Neural crest cell (in vitro differentiated cells): ENCODE measurements at regions not wholly inside any gene's neighbourhood (a gene's known extent, or its start where the extent isn't known, plus 50 kb on each side); places are given as distances from the start of the nearest gene placed in this dataset.

Source experiments
- DNase-seq: peaks from one replicate; pipeline ENCODE4 v3.0.0; 2021; ENCODE audit warnings: low read depth, mixed read lengths, low spot score
- H3K27ac Mint-ChIP-seq: one replicate; pipeline ENCODE4 v1.8.0; 2021; ENCODE audit warnings: mild to moderate bottlenecking, mixed read lengths; ENCODE audit not compliant: unreplicated experiment
- H3K27me3 Mint-ChIP-seq: 2 replicates; pipeline ENCODE4 v1.8.0; 2021; ENCODE audit warnings: low read depth, mild to moderate bottlenecking, mixed read lengths
- H3K36me3 Mint-ChIP-seq: 2 replicates; pipeline ENCODE4 v1.8.0; 2021; ENCODE audit warnings: low read depth, mild to moderate bottlenecking, mixed read lengths
- H3K4me1 Mint-ChIP-seq: 2 replicates; pipeline ENCODE4 v1.8.0; 2021; ENCODE audit warnings: mixed read lengths
- H3K4me3 Mint-ChIP-seq: one replicate; pipeline ENCODE4 v1.8.0; 2021; ENCODE audit warnings: mild to moderate bottlenecking, mixed read lengths
- H3K9me3 Mint-ChIP-seq: 2 replicates; pipeline ENCODE4 v1.8.0; 2021; ENCODE audit warnings: mixed read lengths
- TF ChIP-seq, protein P1 (sequence below): fragments of 200-600 bp; sonication (generic); conservative IDR thresholded peaks from 2 replicates; pipeline ENCODE4 v1.5.0; 2021; ENCODE audit warnings: antibody characterized with exemption, mild to moderate bottlenecking

DNA sequence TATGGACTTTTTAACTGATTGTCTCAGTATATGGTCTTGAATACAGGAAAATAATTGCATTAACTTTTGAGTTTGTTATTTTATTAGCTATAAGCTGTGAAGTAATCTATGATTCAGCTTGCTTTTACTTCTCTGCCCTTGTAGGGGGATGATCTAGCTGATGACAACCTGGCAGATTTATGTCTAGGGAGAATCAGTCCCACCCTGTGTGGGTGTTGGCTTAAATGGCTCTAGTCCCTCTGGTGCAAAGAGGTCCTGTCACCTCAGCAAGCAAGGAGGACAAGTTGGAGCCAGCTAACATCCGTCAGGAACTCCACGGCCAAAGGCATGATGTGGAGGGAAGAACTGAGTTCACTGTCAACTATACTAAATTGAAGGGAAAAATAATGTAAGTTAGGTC is 495.3 kb downstream of the BMP2 start:
- H3K27ac Mint-ChIP-seq: no peak overlapping the region
- no peaks in the 10 kb centered on the region for H3K27me3 Mint-ChIP-seq
- peaks cover 3% of the 10 kb centered on the region for H3K9me3 Mint-ChIP-seq
- H3K36me3 Mint-ChIP-seq: no peaks in the 10 kb centered on the region
- TF ChIP-seq, protein P1, sequence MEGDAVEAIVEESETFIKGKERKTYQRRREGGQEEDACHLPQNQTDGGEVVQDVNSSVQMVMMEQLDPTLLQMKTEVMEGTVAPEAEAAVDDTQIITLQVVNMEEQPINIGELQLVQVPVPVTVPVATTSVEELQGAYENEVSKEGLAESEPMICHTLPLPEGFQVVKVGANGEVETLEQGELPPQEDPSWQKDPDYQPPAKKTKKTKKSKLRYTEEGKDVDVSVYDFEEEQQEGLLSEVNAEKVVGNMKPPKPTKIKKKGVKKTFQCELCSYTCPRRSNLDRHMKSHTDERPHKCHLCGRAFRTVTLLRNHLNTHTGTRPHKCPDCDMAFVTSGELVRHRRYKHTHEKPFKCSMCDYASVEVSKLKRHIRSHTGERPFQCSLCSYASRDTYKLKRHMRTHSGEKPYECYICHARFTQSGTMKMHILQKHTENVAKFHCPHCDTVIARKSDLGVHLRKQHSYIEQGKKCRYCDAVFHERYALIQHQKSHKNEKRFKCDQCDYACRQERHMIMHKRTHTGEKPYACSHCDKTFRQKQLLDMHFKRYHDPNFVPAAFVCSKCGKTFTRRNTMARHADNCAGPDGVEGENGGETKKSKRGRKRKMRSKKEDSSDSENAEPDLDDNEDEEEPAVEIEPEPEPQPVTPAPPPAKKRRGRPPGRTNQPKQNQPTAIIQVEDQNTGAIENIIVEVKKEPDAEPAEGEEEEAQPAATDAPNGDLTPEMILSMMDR: no peak
- DNase-seq: no peak
- H3K4me3 Mint-ChIP-seq: no peak overlapping the region
- H3K4me1 Mint-ChIP-seq: no peaks in the 10 kb centered on the region

DNA sequence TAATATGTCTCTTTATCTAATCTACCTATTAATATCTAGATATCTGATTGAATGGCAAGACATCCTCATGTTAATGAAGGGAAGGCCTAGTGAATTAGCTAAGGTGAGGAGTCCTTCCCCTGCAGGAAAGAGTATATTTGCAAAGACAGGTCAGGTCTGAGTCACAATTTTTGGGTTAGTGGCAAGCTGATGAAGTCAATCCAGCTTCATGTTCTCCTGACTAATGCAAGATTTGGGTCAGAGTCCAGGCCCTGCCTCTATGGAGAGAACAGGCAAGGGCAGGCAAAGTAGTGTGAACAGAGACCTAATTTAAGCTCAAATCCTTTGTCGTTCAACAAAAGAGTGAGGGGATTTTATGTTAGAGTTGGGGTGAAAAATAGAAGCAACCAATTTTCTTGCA is 496.7 kb downstream of the BMP2 start:
- H3K4me1 Mint-ChIP-seq: no peaks in the 10 kb centered on the region
- H3K27ac Mint-ChIP-seq: no peak overlapping the region
- H3K9me3 Mint-ChIP-seq: peaks cover 3% of the 10 kb centered on the region
- DNase-seq: no peak
- H3K4me3 Mint-ChIP-seq: no peak overlapping the region
- H3K27me3 Mint-ChIP-seq: no peaks in the 10 kb centered on the region
- no peaks in the 10 kb centered on the region for H3K36me3 Mint-ChIP-seq
- TF ChIP-seq, protein P1: no peak

- Mint-ChIP-seq H3K4me3 (no peak overlapping the region), H3K9me3 (no peaks in the 10 kb centered on the region), H3K36me3 (no peaks in the 10 kb centered on the region), H3K4me1 (no peaks in the 10 kb centered on the region), H3K27me3 (peaks cover under 1% of the 10 kb centered on the region), H3K27ac (no peak overlapping the region)
- TF ChIP-seq, protein P1: no peak
- no peak for DNase-seq
Measured at GRCh38 chr20:7269452-7269851, 502.0 kb downstream of the BMP2 start.

DNA sequence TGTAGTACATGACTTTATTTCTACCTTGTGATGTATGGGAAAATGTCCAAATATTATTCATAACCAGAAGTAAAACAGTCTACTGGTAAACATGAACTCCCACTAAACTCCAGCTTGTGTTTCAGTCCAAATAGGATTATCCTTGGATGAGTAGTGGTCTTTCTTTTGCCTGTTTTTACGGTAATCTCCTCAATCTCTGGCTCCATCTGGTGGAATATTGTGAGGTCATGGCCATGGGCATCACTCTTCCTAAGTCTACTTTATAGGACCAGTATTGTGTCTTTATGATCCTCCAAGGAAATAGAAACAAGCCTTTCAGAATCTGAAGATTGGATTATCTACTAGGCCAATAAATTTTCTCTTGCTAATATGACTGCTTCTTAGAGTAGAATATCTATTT is 505.0 kb downstream of the BMP2 start:
- peaks cover 2% of the 10 kb centered on the region for H3K36me3 Mint-ChIP-seq
- peaks cover 6% of the 10 kb centered on the region for H3K27me3 Mint-ChIP-seq
- no peaks in the 10 kb centered on the region for H3K9me3 Mint-ChIP-seq
- no peak for DNase-seq
- no peak overlapping the region for H3K4me3 Mint-ChIP-seq
- H3K27ac Mint-ChIP-seq: no peak overlapping the region
- no peaks in the 10 kb centered on the region for H3K4me1 Mint-ChIP-seq
- TF ChIP-seq, protein P1: peak; percentile 41

DNA sequence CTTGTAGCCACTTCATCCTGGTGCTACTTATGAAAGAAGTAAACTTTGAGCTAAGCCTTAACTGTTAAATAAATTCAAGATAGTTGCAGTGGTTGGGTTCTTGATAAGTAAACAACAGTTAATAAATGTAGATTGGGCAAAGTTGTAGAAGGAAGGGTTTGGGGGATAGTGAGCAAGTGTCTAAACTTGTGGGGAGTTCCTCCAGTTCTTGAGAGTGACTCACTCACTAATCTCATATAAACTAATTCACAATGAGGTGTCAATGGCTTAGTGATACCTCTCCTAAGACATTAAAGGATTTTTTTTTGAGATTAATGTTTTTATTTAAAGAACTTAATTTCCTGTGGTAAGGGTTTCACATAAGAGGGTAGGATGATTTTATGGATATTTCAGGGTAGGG is 507.4 kb downstream of the BMP2 start:
- TF ChIP-seq, protein P1: no peak
- DNase-seq: no peak
- H3K4me3 Mint-ChIP-seq: no peak overlapping the region
- H3K27me3 Mint-ChIP-seq: peaks cover 6% of the 10 kb centered on the region
- H3K36me3 Mint-ChIP-seq: peaks cover 2% of the 10 kb centered on the region
- H3K4me1 Mint-ChIP-seq: no peaks in the 10 kb centered on the region
- no peak overlapping the region for H3K27ac Mint-ChIP-seq
- no peaks in the 10 kb centered on the region for H3K9me3 Mint-ChIP-seq
